GM23338 (cell line): ENCODE measurements at regions not wholly inside any gene's neighbourhood (a gene's known extent, or its start where the extent isn't known, plus 50 kb on each side); places are given as distances from the start of the nearest gene placed in this dataset.

Source experiments
- ATAC-seq: fragments of 200-7000 bp; cut with Tn5 transposase; 3 replicates; pipeline ENCODE4 v1.9.1; 2020
- DNase-seq: peaks from one replicate; pipeline ENCODE4 v3.0.0-alpha.2; 2015; ENCODE audit warnings: low spot score
- H2AFZ ChIP-seq: fragments of 200-600 bp; sonication (generic); 2 replicates; pipeline ENCODE4 v1.8.0; 2016; ENCODE audit warnings: antibody characterized with exemption, mild to moderate bottlenecking, moderate library complexity
- H3F3A ChIP-seq: fragments of 200-600 bp; sonication (generic); replicated peaks from 2 replicates; pipeline ENCODE4 v1.8.0; 2017; ENCODE audit warnings: antibody characterized with exemption, mixed run types, low read depth
- H3K27ac ChIP-seq: fragments of 200-600 bp; sonication (generic); 2 replicates; pipeline ENCODE4 v1.6.1; 2016; ENCODE audit warnings: low read depth
- H3K27me3 ChIP-seq: fragments of 200-600 bp; sonication (generic); 2 replicates; pipeline ENCODE4 v1.8.0; 2016; ENCODE audit warnings: mild to moderate bottlenecking, mixed run types, moderate library complexity; ENCODE audit not compliant: insufficient read depth
- H3K36me3 ChIP-seq: fragments of 200-600 bp; sonication (generic); 2 replicates; pipeline ENCODE4 v1.8.0; 2016; ENCODE audit warnings: mild to moderate bottlenecking; ENCODE audit not compliant: insufficient read depth
- H3K4me1 ChIP-seq: fragments of 200-600 bp; sonication (generic); 2 replicates; pipeline ENCODE4 v1.8.0; 2016; ENCODE audit warnings: mild to moderate bottlenecking, moderate library complexity; ENCODE audit not compliant: insufficient read depth
- H3K4me2 ChIP-seq: fragments of 200-600 bp; sonication (generic); 2 replicates; pipeline ENCODE4 v1.7.1; 2017; ENCODE audit warnings: mixed run types
- H3K4me3 ChIP-seq: fragments of 200-600 bp; sonication (generic); 2 replicates; pipeline ENCODE4 v1.6.1; 2016; ENCODE audit warnings: mixed run types
- H3K79me2 ChIP-seq: fragments of 200-600 bp; sonication (generic); replicated peaks from 2 replicates; pipeline ENCODE4 v1.8.0; 2017; ENCODE audit warnings: mild to moderate bottlenecking; ENCODE audit not compliant: insufficient read depth
- H3K9me2 ChIP-seq: fragments of 200-600 bp; sonication (generic); 2 replicates; pipeline ENCODE4 v1.8.0; 2017; ENCODE audit not compliant: insufficient read depth
- H4K20me1 ChIP-seq: fragments of 200-600 bp; sonication (generic); replicated peaks from 2 replicates; pipeline ENCODE4 v1.8.0; 2017; ENCODE audit warnings: mild to moderate bottlenecking; ENCODE audit not compliant: insufficient read depth
- H3K27ac Mint-ChIP-seq: 2 replicates; pipeline ENCODE4 v1.8.0; 2020; ENCODE audit warnings: inconsistent platforms, mild to moderate bottlenecking, moderate library complexity, mixed read lengths
- H3K27me3 Mint-ChIP-seq: 3 replicates; pipeline ENCODE4 v1.8.0; 2022; ENCODE audit warnings: low read depth, mild to moderate bottlenecking, moderate library complexity, mixed read lengths, inconsistent platforms; ENCODE audit not compliant: insufficient read depth, poor library complexity
- H3K36me3 Mint-ChIP-seq: 3 replicates; pipeline ENCODE4 v1.8.0; 2021; ENCODE audit warnings: low read depth, mild to moderate bottlenecking, inconsistent platforms, moderate library complexity, mixed read lengths
- H3K4me1 Mint-ChIP-seq: 3 replicates; pipeline ENCODE4 v1.8.0; 2020; ENCODE audit warnings: mild to moderate bottlenecking, inconsistent platforms, mixed read lengths
- H3K4me3 Mint-ChIP-seq: 3 replicates; pipeline ENCODE4 v1.8.0; 2021; ENCODE audit warnings: moderate library complexity, mild to moderate bottlenecking, inconsistent platforms, mixed read lengths
- H3K9me3 Mint-ChIP-seq: 3 replicates; pipeline ENCODE4 v1.8.0; 2020; ENCODE audit warnings: moderate library complexity, mild to moderate bottlenecking, inconsistent platforms, mixed read lengths
- CREB1 ChIP-seq: fragments of 250-450 bp; sonication (Bioruptor Pico); IDR thresholded peaks from 2 replicates; pipeline ENCODE4 v1.5.0; 2020; ENCODE audit warnings: low read depth, mild to moderate bottlenecking, moderate library complexity
- JUNB ChIP-seq: IDR thresholded peaks from one replicate; pipeline ENCODE4 v1.6.1; 2016; ENCODE audit warnings: antibody characterized with exemption; ENCODE audit not compliant: unreplicated experiment
- POLR2AphosphoS5 ChIP-seq: IDR thresholded peaks from 2 replicates; pipeline ENCODE4 v1.6.1; 2016; ENCODE audit warnings: antibody characterized with exemption, low read depth
- ZNF114 ChIP-seq: fragments of 250-450 bp; sonication (Bioruptor Pico); IDR thresholded peaks from 2 replicates; pipeline ENCODE4 v1.5.0; 2020; ENCODE audit warnings: mild to moderate bottlenecking, moderate library complexity
- TF ChIP-seq, protein P1 (sequence below): IDR thresholded peaks from 2 replicates; pipeline ENCODE4 v1.6.1; 2016; ENCODE audit warnings: antibody characterized with exemption
- TF ChIP-seq, protein P2 (sequence below): IDR thresholded peaks from one replicate; pipeline ENCODE4 v1.6.1; 2018; ENCODE audit warnings: antibody characterized with exemption; ENCODE audit not compliant: unreplicated experiment
- TF ChIP-seq, protein P3 (sequence below): fragments of 250-450 bp; sonication (Bioruptor Pico); IDR thresholded peaks from 2 replicates; pipeline ENCODE4 v1.5.0; 2020; ENCODE audit warnings: mild to moderate bottlenecking, moderate library complexity
- TF ChIP-seq, protein P4 (sequence below), 2 experiments: fragments of 200-600 bp in 1 of 2; sonication (generic) in 1 of 2; conservative IDR thresholded peaks; 2 replicates each; pipeline versions ENCODE4 v1.5.1 to v1.6.1; 2016 to 2017; ENCODE audit warnings: antibody characterized with exemption in 2 of 2, low read depth in 2 of 2, mild to moderate bottlenecking in 2 of 2, moderate library complexity in 1 of 2

DNA sequence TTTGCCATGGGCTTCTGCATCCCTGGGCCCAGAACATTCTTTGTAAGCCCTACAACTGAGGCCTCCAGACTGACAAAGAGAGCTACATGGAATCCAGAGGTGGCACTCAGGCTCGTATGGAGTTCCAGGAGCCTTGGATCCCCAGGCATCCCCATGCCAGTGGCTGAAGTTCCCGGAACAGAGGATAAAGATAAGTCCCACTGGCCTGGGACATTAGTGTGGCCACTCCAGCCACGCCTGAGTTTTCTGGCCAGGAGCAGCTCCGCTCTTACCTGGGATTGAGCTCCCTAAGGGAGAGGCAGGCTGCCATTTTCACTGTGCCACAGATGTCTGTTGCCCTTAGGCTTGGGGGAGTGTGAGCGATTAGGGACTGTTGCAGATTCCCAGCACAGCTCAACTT is 656.3 kb upstream of the FAM174A start:
- ATAC-seq (no peak), DNase-seq (no peak)
- no peak overlapping the region for H2AFZ ChIP-seq
- H3K27me3 ChIP-seq = no peaks in the 10 kb centered on the region
- H3K27ac ChIP-seq = no peak overlapping the region
- Mint-ChIP-seq H3K4me1 (no peaks in the 10 kb centered on the region), H3K27ac (no peak overlapping the region), H3K9me3 (no peaks in the 10 kb centered on the region), H3K36me3 (no peaks in the 10 kb centered on the region), H3K4me3 (no peak overlapping the region), H3K27me3 (peaks cover 2% of the 10 kb centered on the region)
- H3K4me3 ChIP-seq = no peak overlapping the region
- no peaks in the 10 kb centered on the region for H3F3A ChIP-seq
- TF ChIP-seq JUNB = no peak
- TF ChIP-seq, protein P1, sequence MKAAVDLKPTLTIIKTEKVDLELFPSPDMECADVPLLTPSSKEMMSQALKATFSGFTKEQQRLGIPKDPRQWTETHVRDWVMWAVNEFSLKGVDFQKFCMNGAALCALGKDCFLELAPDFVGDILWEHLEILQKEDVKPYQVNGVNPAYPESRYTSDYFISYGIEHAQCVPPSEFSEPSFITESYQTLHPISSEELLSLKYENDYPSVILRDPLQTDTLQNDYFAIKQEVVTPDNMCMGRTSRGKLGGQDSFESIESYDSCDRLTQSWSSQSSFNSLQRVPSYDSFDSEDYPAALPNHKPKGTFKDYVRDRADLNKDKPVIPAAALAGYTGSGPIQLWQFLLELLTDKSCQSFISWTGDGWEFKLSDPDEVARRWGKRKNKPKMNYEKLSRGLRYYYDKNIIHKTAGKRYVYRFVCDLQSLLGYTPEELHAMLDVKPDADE = no peak
- TF ChIP-seq, protein P2, sequence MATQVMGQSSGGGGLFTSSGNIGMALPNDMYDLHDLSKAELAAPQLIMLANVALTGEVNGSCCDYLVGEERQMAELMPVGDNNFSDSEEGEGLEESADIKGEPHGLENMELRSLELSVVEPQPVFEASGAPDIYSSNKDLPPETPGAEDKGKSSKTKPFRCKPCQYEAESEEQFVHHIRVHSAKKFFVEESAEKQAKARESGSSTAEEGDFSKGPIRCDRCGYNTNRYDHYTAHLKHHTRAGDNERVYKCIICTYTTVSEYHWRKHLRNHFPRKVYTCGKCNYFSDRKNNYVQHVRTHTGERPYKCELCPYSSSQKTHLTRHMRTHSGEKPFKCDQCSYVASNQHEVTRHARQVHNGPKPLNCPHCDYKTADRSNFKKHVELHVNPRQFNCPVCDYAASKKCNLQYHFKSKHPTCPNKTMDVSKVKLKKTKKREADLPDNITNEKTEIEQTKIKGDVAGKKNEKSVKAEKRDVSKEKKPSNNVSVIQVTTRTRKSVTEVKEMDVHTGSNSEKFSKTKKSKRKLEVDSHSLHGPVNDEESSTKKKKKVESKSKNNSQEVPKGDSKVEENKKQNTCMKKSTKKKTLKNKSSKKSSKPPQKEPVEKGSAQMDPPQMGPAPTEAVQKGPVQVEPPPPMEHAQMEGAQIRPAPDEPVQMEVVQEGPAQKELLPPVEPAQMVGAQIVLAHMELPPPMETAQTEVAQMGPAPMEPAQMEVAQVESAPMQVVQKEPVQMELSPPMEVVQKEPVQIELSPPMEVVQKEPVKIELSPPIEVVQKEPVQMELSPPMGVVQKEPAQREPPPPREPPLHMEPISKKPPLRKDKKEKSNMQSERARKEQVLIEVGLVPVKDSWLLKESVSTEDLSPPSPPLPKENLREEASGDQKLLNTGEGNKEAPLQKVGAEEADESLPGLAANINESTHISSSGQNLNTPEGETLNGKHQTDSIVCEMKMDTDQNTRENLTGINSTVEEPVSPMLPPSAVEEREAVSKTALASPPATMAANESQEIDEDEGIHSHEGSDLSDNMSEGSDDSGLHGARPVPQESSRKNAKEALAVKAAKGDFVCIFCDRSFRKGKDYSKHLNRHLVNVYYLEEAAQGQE = no peak
- TF ChIP-seq, protein P3, sequence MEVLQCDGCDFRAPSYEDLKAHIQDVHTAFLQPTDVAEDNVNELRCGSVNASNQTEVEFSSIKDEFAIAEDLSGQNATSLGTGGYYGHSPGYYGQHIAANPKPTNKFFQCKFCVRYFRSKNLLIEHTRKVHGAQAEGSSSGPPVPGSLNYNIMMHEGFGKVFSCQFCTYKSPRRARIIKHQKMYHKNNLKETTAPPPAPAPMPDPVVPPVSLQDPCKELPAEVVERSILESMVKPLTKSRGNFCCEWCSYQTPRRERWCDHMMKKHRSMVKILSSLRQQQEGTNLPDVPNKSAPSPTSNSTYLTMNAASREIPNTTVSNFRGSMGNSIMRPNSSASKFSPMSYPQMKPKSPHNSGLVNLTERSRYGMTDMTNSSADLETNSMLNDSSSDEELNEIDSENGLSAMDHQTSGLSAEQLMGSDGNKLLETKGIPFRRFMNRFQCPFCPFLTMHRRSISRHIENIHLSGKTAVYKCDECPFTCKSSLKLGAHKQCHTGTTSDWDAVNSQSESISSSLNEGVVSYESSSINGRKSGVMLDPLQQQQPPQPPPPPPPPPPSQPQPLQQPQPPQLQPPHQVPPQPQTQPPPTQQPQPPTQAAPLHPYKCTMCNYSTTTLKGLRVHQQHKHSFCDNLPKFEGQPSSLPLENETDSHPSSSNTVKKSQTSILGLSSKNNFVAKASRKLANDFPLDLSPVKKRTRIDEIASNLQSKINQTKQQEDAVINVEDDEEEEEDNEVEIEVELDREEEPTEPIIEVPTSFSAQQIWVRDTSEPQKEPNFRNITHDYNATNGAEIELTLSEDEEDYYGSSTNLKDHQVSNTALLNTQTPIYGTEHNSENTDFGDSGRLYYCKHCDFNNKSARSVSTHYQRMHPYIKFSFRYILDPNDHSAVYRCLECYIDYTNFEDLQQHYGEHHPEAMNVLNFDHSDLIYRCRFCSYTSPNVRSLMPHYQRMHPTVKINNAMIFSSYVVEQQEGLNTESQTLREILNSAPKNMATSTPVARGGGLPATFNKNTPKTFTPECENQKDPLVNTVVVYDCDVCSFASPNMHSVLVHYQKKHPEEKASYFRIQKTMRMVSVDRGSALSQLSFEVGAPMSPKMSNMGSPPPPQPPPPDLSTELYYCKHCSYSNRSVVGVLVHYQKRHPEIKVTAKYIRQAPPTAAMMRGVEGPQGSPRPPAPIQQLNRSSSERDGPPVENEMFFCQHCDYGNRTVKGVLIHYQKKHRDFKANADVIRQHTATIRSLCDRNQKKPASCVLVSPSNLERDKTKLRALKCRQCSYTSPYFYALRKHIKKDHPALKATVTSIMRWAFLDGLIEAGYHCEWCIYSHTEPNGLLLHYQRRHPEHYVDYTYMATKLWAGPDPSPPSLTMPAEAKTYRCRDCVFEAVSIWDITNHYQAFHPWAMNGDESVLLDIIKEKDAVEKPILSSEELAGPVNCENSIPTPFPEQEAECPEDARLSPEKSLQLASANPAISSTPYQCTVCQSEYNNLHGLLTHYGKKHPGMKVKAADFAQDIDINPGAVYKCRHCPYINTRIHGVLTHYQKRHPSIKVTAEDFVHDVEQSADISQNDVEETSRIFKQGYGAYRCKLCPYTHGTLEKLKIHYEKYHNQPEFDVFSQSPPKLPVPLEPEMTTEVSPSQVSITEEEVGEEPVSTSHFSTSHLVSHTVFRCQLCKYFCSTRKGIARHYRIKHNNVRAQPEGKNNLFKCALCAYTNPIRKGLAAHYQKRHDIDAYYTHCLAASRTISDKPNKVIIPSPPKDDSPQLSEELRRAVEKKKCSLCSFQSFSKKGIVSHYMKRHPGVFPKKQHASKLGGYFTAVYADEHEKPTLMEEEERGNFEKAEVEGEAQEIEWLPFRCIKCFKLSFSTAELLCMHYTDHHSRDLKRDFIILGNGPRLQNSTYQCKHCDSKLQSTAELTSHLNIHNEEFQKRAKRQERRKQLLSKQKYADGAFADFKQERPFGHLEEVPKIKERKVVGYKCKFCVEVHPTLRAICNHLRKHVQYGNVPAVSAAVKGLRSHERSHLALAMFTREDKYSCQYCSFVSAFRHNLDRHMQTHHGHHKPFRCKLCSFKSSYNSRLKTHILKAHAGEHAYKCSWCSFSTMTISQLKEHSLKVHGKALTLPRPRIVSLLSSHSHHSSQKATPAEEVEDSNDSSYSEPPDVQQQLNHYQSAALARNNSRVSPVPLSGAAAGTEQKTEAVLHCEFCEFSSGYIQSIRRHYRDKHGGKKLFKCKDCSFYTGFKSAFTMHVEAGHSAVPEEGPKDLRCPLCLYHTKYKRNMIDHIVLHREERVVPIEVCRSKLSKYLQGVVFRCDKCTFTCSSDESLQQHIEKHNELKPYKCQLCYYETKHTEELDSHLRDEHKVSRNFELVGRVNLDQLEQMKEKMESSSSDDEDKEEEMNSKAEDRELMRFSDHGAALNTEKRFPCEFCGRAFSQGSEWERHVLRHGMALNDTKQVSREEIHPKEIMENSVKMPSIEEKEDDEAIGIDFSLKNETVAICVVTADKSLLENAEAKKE = no peak
- TF ChIP-seq POLR2AphosphoS5 = no peak
- no peak for TF ChIP-seq CREB1 (CRISPR knock-in tag)
- no peak for TF ChIP-seq ZNF114 (CRISPR knock-in tag)
- TF ChIP-seq, protein P4, sequence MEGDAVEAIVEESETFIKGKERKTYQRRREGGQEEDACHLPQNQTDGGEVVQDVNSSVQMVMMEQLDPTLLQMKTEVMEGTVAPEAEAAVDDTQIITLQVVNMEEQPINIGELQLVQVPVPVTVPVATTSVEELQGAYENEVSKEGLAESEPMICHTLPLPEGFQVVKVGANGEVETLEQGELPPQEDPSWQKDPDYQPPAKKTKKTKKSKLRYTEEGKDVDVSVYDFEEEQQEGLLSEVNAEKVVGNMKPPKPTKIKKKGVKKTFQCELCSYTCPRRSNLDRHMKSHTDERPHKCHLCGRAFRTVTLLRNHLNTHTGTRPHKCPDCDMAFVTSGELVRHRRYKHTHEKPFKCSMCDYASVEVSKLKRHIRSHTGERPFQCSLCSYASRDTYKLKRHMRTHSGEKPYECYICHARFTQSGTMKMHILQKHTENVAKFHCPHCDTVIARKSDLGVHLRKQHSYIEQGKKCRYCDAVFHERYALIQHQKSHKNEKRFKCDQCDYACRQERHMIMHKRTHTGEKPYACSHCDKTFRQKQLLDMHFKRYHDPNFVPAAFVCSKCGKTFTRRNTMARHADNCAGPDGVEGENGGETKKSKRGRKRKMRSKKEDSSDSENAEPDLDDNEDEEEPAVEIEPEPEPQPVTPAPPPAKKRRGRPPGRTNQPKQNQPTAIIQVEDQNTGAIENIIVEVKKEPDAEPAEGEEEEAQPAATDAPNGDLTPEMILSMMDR (conservative IDR thresholded peaks at IDR 0.05; ENCODE audit: low read depth in 2 of 2) = no peak
- no peaks in the 10 kb centered on the region for H3K9me2 ChIP-seq
- H3K4me1 ChIP-seq = no peaks in the 10 kb centered on the region
- no peaks in the 10 kb centered on the region for H4K20me1 ChIP-seq
- H3K79me2 ChIP-seq = no peaks in the 10 kb centered on the region
- H3K4me2 ChIP-seq = no peak overlapping the region
- H3K36me3 ChIP-seq = no peaks in the 10 kb centered on the region
